ENCODE measurements at regions not wholly inside any gene's neighbourhood (a gene's known extent, or its start where the extent isn't known, plus 50 kb on each side); places are given as distances from the start of the nearest gene placed in this dataset.

DNA sequence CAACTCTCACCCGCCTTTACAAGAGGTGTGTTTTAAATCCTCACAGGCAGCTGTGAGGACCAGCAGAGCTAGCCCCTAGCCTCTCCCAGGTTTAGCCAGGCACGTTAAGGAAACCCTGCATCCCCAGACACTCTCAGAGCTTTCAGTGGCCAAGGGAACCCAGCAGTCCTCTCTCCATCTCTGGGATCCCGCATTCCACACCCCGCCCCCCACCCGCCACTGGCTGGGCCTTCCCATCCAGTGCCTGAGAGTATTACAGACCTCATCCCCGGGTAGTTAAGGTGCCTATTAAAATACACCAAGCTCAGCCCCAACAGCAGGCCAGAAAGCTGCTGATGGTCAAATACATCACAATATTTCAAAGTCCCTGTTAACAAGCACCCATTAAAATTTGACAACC, 256.2 kb downstream of the BCOR start:
- TF ChIP-seq, protein P1, sequence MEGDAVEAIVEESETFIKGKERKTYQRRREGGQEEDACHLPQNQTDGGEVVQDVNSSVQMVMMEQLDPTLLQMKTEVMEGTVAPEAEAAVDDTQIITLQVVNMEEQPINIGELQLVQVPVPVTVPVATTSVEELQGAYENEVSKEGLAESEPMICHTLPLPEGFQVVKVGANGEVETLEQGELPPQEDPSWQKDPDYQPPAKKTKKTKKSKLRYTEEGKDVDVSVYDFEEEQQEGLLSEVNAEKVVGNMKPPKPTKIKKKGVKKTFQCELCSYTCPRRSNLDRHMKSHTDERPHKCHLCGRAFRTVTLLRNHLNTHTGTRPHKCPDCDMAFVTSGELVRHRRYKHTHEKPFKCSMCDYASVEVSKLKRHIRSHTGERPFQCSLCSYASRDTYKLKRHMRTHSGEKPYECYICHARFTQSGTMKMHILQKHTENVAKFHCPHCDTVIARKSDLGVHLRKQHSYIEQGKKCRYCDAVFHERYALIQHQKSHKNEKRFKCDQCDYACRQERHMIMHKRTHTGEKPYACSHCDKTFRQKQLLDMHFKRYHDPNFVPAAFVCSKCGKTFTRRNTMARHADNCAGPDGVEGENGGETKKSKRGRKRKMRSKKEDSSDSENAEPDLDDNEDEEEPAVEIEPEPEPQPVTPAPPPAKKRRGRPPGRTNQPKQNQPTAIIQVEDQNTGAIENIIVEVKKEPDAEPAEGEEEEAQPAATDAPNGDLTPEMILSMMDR (IDR thresholded peaks at IDR 0.05): no peak
- no peak for DNase-seq
- Histone ChIP-seq H3K27me3 (ENCODE audit: low read depth) (no peaks in the 10 kb centered on the region), H3K4me1 (no peaks in the 10 kb centered on the region), H3K4me3 (no peak overlapping the region), H3K27ac (no peak overlapping the region), H3K9me3 (no peaks in the 10 kb centered on the region), H3K36me3 (no peaks in the 10 kb centered on the region)
- no peak for ATAC-seq
- intact Hi-C loops (cut with DNase I): no loop called here

DNA sequence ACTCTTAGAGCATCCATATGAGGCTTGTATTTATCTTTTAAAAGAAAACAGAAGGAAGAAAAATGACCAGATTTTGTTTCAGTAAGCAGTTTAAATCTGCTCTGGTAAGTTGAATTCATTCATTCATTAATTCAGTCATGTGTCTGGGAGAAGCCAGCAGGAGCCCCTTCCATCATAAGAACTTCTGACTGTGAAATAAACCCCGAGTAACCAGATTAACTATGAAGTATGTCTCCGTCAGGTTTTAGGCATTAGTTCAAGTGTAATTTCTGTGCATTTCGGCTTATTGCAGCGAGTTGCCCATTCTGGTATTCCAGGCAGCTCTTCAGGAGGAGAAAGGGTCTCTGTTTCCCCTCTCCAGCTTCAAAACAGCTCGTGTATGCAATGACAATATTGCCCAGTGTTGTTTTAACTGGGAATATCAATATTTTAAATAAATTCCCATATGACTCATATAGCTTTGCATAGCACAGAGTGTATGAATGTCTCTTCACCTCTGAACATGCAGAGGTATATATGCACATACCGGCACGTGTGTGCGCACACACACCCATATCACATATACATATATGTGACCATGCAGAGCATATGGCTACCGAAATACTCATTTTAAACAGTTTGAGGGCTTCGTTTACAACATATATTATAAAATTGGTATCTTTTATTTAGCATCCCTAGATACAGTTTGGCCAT, 255.3 kb downstream of the BCOR start:
- H3K36me3 ChIP-seq: no peaks in the 10 kb centered on the region
- H3K9me3 ChIP-seq: no peaks in the 10 kb centered on the region
- intact Hi-C loops (cut with DNase I): no loop called here
- TF ChIP-seq, protein P1 (IDR thresholded peaks at IDR 0.05): no peak
- no peaks in the 10 kb centered on the region for H3K27me3 ChIP-seq (ENCODE audit: low read depth)
- no peaks in the 10 kb centered on the region for H3K4me1 ChIP-seq
- H3K27ac ChIP-seq: no peak overlapping the region
- H3K4me3 ChIP-seq: no peak overlapping the region
- DNase-seq (no peak), ATAC-seq (no peak)

DNA sequence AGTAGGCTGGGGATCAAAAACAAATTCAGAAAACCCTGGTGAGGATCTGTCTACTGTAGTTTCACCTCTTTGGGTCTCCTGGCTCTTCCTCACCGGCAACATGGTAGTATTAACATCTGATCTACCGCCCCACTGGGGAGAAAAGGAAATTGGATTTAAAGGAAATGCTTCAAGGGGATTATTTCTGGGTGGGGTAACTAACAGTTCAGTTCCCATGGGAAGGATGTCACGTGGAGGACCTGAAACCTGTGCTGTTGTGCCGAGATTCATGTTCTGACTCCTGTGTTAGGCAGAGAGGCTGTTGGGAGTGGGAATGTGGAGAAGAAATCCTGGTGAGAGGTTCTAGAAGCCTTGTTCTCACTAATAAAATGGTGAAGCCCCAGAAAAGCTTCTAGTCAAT, 254.4 kb downstream of the BCOR start:
- no peak for DNase-seq
- TF ChIP-seq, protein P1 (IDR thresholded peaks at IDR 0.05): no peak
- no peak for ATAC-seq
- Histone ChIP-seq H3K36me3 (no peaks in the 10 kb centered on the region), H3K27me3 (ENCODE audit: low read depth) (no peaks in the 10 kb centered on the region), H3K27ac (no peak overlapping the region), H3K4me1 (no peaks in the 10 kb centered on the region), H3K9me3 (no peaks in the 10 kb centered on the region), H3K4me3 (no peak overlapping the region)
- intact Hi-C loops (cut with DNase I): no loop called here

DNA sequence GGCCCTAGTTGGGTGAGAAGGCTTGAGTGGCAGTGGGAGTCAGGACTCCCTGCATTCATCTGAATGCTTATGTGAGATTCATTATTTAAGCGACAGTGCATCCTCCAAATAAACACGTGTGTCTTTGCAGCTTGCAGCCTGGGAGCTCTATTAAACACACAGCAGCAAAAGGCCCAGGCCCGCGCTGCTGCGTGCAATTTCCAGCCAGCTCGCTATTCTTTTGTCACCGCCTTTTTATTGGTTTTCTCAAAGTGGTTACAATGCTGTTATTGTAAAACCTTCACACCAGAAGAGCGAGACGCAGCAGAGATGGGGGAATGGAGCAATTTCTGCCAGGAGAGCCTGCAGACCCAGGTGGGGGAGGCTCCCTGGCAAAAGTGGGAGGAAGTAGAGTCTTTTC, 252.5 kb downstream of the BCOR start:
- TF ChIP-seq, protein P1 (IDR thresholded peaks at IDR 0.05): no peak
- no peak overlapping the region for H3K27ac ChIP-seq
- H3K4me1 ChIP-seq: no peaks in the 10 kb centered on the region
- intact Hi-C loops (cut with DNase I): no loop called here
- ATAC-seq: no peak
- no peaks in the 10 kb centered on the region for H3K9me3 ChIP-seq
- no peaks in the 10 kb centered on the region for H3K36me3 ChIP-seq
- H3K4me3 ChIP-seq: no peak overlapping the region
- no peak for DNase-seq
- no peaks in the 10 kb centered on the region for H3K27me3 ChIP-seq (ENCODE audit: low read depth)

DNA sequence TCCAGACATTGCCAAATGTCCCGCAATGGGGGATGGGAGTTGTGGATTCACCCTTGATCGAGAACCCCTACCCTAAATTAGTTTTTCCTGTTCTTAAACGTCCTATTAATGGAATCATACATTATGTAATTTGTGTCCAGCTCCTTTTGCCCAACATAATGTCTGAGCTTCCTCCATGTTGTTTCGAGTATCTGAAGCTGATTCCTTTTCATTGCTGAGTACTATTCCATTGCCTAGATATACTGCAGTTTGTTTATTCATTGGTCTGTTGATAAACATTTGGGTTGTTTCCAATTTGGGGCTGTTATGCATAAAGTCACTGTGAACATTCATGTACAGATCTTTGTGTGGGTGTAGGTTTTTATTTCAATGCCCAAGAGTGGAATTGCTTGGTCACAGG, 251.3 kb downstream of the BCOR start:
- H3K4me1 ChIP-seq: no peaks in the 10 kb centered on the region
- no peaks in the 10 kb centered on the region for H3K27me3 ChIP-seq (ENCODE audit: low read depth)
- DNase-seq (no peak), ATAC-seq (no peak)
- H3K4me3 ChIP-seq: no peak overlapping the region
- H3K36me3 ChIP-seq: no peaks in the 10 kb centered on the region
- no peak overlapping the region for H3K27ac ChIP-seq
- no peaks in the 10 kb centered on the region for H3K9me3 ChIP-seq
- TF ChIP-seq, protein P1 (IDR thresholded peaks at IDR 0.05): no peak
- intact Hi-C loops (cut with DNase I): no loop called here

All from lower lobe of right lung (tissue), 2 donors.